GM23338 (cell line): ENCODE measurements at regions not wholly inside any gene's neighbourhood (a gene's known extent, or its start where the extent isn't known, plus 50 kb on each side); places are given as distances from the start of the nearest gene placed in this dataset.

Experiments used
- ATAC-seq: fragments of 200-7000 bp; cut with Tn5 transposase; 3 replicates; pipeline ENCODE4 v1.9.1; 2020
- DNase-seq: peaks from one replicate; pipeline ENCODE4 v3.0.0-alpha.2; 2015; ENCODE audit warnings: low spot score
- H2AFZ ChIP-seq: fragments of 200-600 bp; sonication (generic); 2 replicates; pipeline ENCODE4 v1.8.0; 2016; ENCODE audit warnings: antibody characterized with exemption, mild to moderate bottlenecking, moderate library complexity
- H3F3A ChIP-seq: fragments of 200-600 bp; sonication (generic); replicated peaks from 2 replicates; pipeline ENCODE4 v1.8.0; 2017; ENCODE audit warnings: antibody characterized with exemption, mixed run types, low read depth
- H3K27ac ChIP-seq: fragments of 200-600 bp; sonication (generic); 2 replicates; pipeline ENCODE4 v1.6.1; 2016; ENCODE audit warnings: low read depth
- H3K27me3 ChIP-seq: fragments of 200-600 bp; sonication (generic); 2 replicates; pipeline ENCODE4 v1.8.0; 2016; ENCODE audit warnings: mild to moderate bottlenecking, mixed run types, moderate library complexity; ENCODE audit not compliant: insufficient read depth
- H3K36me3 ChIP-seq: fragments of 200-600 bp; sonication (generic); 2 replicates; pipeline ENCODE4 v1.8.0; 2016; ENCODE audit warnings: mild to moderate bottlenecking; ENCODE audit not compliant: insufficient read depth
- H3K4me1 ChIP-seq: fragments of 200-600 bp; sonication (generic); 2 replicates; pipeline ENCODE4 v1.8.0; 2016; ENCODE audit warnings: mild to moderate bottlenecking, moderate library complexity; ENCODE audit not compliant: insufficient read depth
- H3K4me2 ChIP-seq: fragments of 200-600 bp; sonication (generic); 2 replicates; pipeline ENCODE4 v1.7.1; 2017; ENCODE audit warnings: mixed run types
- H3K4me3 ChIP-seq: fragments of 200-600 bp; sonication (generic); 2 replicates; pipeline ENCODE4 v1.6.1; 2016; ENCODE audit warnings: mixed run types
- H3K79me2 ChIP-seq: fragments of 200-600 bp; sonication (generic); replicated peaks from 2 replicates; pipeline ENCODE4 v1.8.0; 2017; ENCODE audit warnings: mild to moderate bottlenecking; ENCODE audit not compliant: insufficient read depth
- H3K9me2 ChIP-seq: fragments of 200-600 bp; sonication (generic); 2 replicates; pipeline ENCODE4 v1.8.0; 2017; ENCODE audit not compliant: insufficient read depth
- H4K20me1 ChIP-seq: fragments of 200-600 bp; sonication (generic); replicated peaks from 2 replicates; pipeline ENCODE4 v1.8.0; 2017; ENCODE audit warnings: mild to moderate bottlenecking; ENCODE audit not compliant: insufficient read depth
- H3K27ac Mint-ChIP-seq: 2 replicates; pipeline ENCODE4 v1.8.0; 2020; ENCODE audit warnings: inconsistent platforms, mild to moderate bottlenecking, moderate library complexity, mixed read lengths
- H3K27me3 Mint-ChIP-seq: 3 replicates; pipeline ENCODE4 v1.8.0; 2022; ENCODE audit warnings: low read depth, mild to moderate bottlenecking, moderate library complexity, mixed read lengths, inconsistent platforms; ENCODE audit not compliant: insufficient read depth, poor library complexity
- H3K36me3 Mint-ChIP-seq: 3 replicates; pipeline ENCODE4 v1.8.0; 2021; ENCODE audit warnings: low read depth, mild to moderate bottlenecking, inconsistent platforms, moderate library complexity, mixed read lengths
- H3K4me1 Mint-ChIP-seq: 3 replicates; pipeline ENCODE4 v1.8.0; 2020; ENCODE audit warnings: mild to moderate bottlenecking, inconsistent platforms, mixed read lengths
- H3K4me3 Mint-ChIP-seq: 3 replicates; pipeline ENCODE4 v1.8.0; 2021; ENCODE audit warnings: moderate library complexity, mild to moderate bottlenecking, inconsistent platforms, mixed read lengths
- H3K9me3 Mint-ChIP-seq: 3 replicates; pipeline ENCODE4 v1.8.0; 2020; ENCODE audit warnings: moderate library complexity, mild to moderate bottlenecking, inconsistent platforms, mixed read lengths
- CREB1 ChIP-seq: fragments of 250-450 bp; sonication (Bioruptor Pico); IDR thresholded peaks from 2 replicates; pipeline ENCODE4 v1.5.0; 2020; ENCODE audit warnings: low read depth, mild to moderate bottlenecking, moderate library complexity
- CTCF ChIP-seq, 2 experiments: fragments of 200-600 bp in 1 of 2; sonication (generic) in 1 of 2; conservative IDR thresholded peaks; 2 replicates each; pipeline versions ENCODE4 v1.5.1 to v1.6.1; 2016 to 2017; ENCODE audit warnings: antibody characterized with exemption in 2 of 2, low read depth in 2 of 2, mild to moderate bottlenecking in 2 of 2, moderate library complexity in 1 of 2
- EZH2phosphoT487 ChIP-seq: fragments of 200-600 bp; sonication (generic); IDR thresholded peaks from one replicate; pipeline ENCODE4 v1.8.1; 2018; ENCODE audit warnings: antibody characterized with exemption; ENCODE audit not compliant: unreplicated experiment
- POLR2AphosphoS5 ChIP-seq: IDR thresholded peaks from 2 replicates; pipeline ENCODE4 v1.6.1; 2016; ENCODE audit warnings: antibody characterized with exemption, low read depth
- REST ChIP-seq: IDR thresholded peaks from one replicate; pipeline ENCODE4 v1.6.1; 2018; ENCODE audit warnings: antibody characterized with exemption; ENCODE audit not compliant: unreplicated experiment
- STAT1 ChIP-seq: IDR thresholded peaks from one replicate; pipeline ENCODE4 v1.6.1; 2016; ENCODE audit warnings: antibody characterized with exemption; ENCODE audit not compliant: unreplicated experiment
- ZNF114 ChIP-seq: fragments of 250-450 bp; sonication (Bioruptor Pico); IDR thresholded peaks from 2 replicates; pipeline ENCODE4 v1.5.0; 2020; ENCODE audit warnings: mild to moderate bottlenecking, moderate library complexity
- ZNF331 ChIP-seq: fragments of 250-450 bp; sonication (Bioruptor Pico); IDR thresholded peaks from 2 replicates; pipeline ENCODE4 v1.5.0; 2020; ENCODE audit warnings: low read depth, mild to moderate bottlenecking, moderate library complexity
- ZNF462 ChIP-seq: fragments of 250-450 bp; sonication (Bioruptor Pico); IDR thresholded peaks from 2 replicates; pipeline ENCODE4 v1.5.0; 2020; ENCODE audit warnings: mild to moderate bottlenecking, moderate library complexity
- TF ChIP-seq, protein P1 (sequence below): IDR thresholded peaks from 2 replicates; pipeline ENCODE4 v1.6.1; 2016; ENCODE audit warnings: antibody characterized with exemption

DNA sequence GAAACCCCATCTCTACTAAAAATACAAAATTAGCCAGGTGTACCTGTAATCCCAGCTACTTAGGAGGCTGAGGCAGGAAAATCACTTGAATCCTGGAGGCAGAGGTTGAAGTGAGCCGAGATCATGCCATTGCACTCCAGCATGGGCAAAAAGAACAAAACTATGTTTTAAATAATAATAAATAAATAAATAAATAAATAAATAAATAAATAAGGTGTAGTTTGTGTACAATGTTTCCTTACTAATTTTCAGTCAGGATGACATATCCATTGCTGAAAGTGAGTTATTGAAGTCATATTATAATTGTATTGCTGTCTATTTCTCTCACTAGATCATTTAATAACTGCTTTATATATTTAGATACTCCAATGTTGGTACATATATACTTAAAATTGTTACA lies 581.5 kb upstream of the DAB2 start:
- no peaks in the 10 kb centered on the region for H3F3A ChIP-seq
- no peak overlapping the region for H3K4me2 ChIP-seq
- H3K27ac ChIP-seq, result no peak overlapping the region
- Mint-ChIP-seq H3K27me3 (peaks cover 3% of the 10 kb centered on the region), H3K4me3 (no peak overlapping the region), H3K36me3 (peaks cover 2% of the 10 kb centered on the region; the same call in 2 of the 3 replicates), H3K27ac (no peak overlapping the region), H3K4me1 (no peaks in the 10 kb centered on the region), H3K9me3 (peaks cover 24% of the 10 kb centered on the region)
- H3K4me1 ChIP-seq, result no peaks in the 10 kb centered on the region
- no peaks in the 10 kb centered on the region for H3K36me3 ChIP-seq
- TF ChIP-seq CREB1 (CRISPR knock-in tag) (no peak), REST (no peak)
- ATAC-seq, result no peak
- no peak overlapping the region for H2AFZ ChIP-seq
- no peak for DNase-seq
- H3K9me2 ChIP-seq, result peaks cover 11% of the 10 kb centered on the region
- no peaks in the 10 kb centered on the region for H3K79me2 ChIP-seq
- H3K27me3 ChIP-seq, result no peaks in the 10 kb centered on the region
- H3K4me3 ChIP-seq, result no peak overlapping the region
- no peaks in the 10 kb centered on the region for H4K20me1 ChIP-seq

DNA sequence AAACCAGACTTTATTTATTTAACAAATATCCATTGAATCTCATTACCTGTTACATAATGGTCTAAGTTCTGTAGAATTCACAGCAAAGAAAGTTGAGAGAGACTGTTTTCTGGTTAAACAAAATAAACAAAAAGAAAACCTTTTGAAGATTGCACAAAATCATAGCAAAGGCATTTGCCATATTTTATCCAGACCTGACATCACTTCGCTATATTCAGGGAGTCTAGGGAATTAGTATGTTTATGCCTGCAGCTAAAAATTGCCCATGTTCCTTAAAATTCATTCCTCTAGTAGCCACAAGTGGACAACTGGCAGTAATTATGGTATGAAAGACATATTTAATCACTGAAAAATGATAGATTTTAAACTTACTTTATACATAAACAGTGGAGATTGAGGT lies 577.0 kb upstream of the DAB2 start:
- Mint-ChIP-seq H3K27ac (no peak overlapping the region), H3K27me3 (peaks cover 1% of the 10 kb centered on the region), H3K4me3 (no peak overlapping the region), H3K4me1 (no peaks in the 10 kb centered on the region), H3K9me3 (peaks cover 10% of the 10 kb centered on the region; the same call in 1 of the 3 replicates), H3K36me3 (no peaks in the 10 kb centered on the region; the same call in 2 of the 3 replicates)
- Histone ChIP-seq H3F3A (no peaks in the 10 kb centered on the region), H3K9me2 (no peaks in the 10 kb centered on the region), H3K79me2 (no peaks in the 10 kb centered on the region), H2AFZ (no peak overlapping the region), H3K36me3 (no peaks in the 10 kb centered on the region), H3K4me2 (no peak overlapping the region), H4K20me1 (no peaks in the 10 kb centered on the region), H3K27me3 (no peaks in the 10 kb centered on the region), H3K4me1 (no peaks in the 10 kb centered on the region), H3K27ac (no peak overlapping the region), H3K4me3 (no peak overlapping the region)
- DNase-seq, result no peak
- ATAC-seq, result no peak
- TF ChIP-seq CTCF (conservative IDR thresholded peaks at IDR 0.05; ENCODE audit: low read depth in 2 of 2) (no peak), ZNF114 (CRISPR knock-in tag) (no peak), ZNF331 (no peak), STAT1 (no peak), POLR2AphosphoS5 (no peak), EZH2phosphoT487 (no peak), ZNF462 (CRISPR knock-in tag) (no peak)
- TF ChIP-seq, protein P1, sequence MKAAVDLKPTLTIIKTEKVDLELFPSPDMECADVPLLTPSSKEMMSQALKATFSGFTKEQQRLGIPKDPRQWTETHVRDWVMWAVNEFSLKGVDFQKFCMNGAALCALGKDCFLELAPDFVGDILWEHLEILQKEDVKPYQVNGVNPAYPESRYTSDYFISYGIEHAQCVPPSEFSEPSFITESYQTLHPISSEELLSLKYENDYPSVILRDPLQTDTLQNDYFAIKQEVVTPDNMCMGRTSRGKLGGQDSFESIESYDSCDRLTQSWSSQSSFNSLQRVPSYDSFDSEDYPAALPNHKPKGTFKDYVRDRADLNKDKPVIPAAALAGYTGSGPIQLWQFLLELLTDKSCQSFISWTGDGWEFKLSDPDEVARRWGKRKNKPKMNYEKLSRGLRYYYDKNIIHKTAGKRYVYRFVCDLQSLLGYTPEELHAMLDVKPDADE, result no peak
